Skeletal muscle satellite cell (primary cell): ENCODE measurements at regions not wholly inside any gene's neighbourhood (a gene's known extent, or its start where the extent isn't known, plus 50 kb on each side); places are given as distances from the start of the nearest gene placed in this dataset.

ENCODE experiments used
- H3K27me3 ChIP-seq: 2 replicates; pipeline ENCODE4 v1.7.0; 2013; ENCODE audit warnings: low read length; ENCODE audit not compliant: control insufficient read depth, insufficient read depth
- H3K36me3 ChIP-seq: 2 replicates; pipeline ENCODE4 v1.7.0; 2013; ENCODE audit warnings: mild to moderate bottlenecking, control low read depth, low read length; ENCODE audit not compliant: insufficient read depth
- H3K4me1 ChIP-seq: 2 replicates; pipeline ENCODE4 v1.7.0; 2013; ENCODE audit warnings: low read length; ENCODE audit not compliant: control insufficient read depth, insufficient read depth
- H3K4me2 ChIP-seq: 2 replicates; pipeline ENCODE4 v1.7.0; 2013; ENCODE audit warnings: mild to moderate bottlenecking, low read length
- H3K4me3 ChIP-seq: 2 replicates; pipeline ENCODE4 v1.7.0; 2013; ENCODE audit warnings: low read length
- H3K9ac ChIP-seq: 2 replicates; pipeline ENCODE4 v1.7.0; 2013; ENCODE audit warnings: mild to moderate bottlenecking, low read depth, low read length, moderate library complexity
- H3K9me3 ChIP-seq: replicated peaks from 2 replicates; pipeline ENCODE4 v1.7.0; 2013; ENCODE audit warnings: mild to moderate bottlenecking, control low read depth, low read length

- no peak overlapping the region for H3K9ac ChIP-seq
- H3K4me2 ChIP-seq, result no peak overlapping the region
- H3K27me3 ChIP-seq, result peaks cover 3% of the 10 kb centered on the region
- no peaks in the 10 kb centered on the region for H3K36me3 ChIP-seq
- no peak overlapping the region for H3K4me3 ChIP-seq
- H3K4me1 ChIP-seq, result no peaks in the 10 kb centered on the region
- no peaks in the 10 kb centered on the region for H3K9me3 ChIP-seq
Measured at GRCh38 chr4:111789901-111790640, 355.2 kb upstream of the FAM241A start.

- Histone ChIP-seq H3K27me3 (no peaks in the 10 kb centered on the region), H3K9ac (no peak overlapping the region), H3K4me2 (no peak overlapping the region), H3K4me3 (no peak overlapping the region), H3K36me3 (no peaks in the 10 kb centered on the region), H3K9me3 (no peaks in the 10 kb centered on the region), H3K4me1 (no peaks in the 10 kb centered on the region)
Measured at GRCh38 chr4:111792632-111793031, 352.6 kb upstream of the FAM241A start.

GRCh38 chr4:111793433-111794091 lies 351.7 kb upstream of the FAM241A start:
- Histone ChIP-seq H3K9ac (no peak overlapping the region), H3K4me2 (no peak overlapping the region), H3K4me1 (no peaks in the 10 kb centered on the region), H3K4me3 (no peak overlapping the region), H3K27me3 (no peaks in the 10 kb centered on the region), H3K9me3 (no peaks in the 10 kb centered on the region), H3K36me3 (no peaks in the 10 kb centered on the region)

DNA sequence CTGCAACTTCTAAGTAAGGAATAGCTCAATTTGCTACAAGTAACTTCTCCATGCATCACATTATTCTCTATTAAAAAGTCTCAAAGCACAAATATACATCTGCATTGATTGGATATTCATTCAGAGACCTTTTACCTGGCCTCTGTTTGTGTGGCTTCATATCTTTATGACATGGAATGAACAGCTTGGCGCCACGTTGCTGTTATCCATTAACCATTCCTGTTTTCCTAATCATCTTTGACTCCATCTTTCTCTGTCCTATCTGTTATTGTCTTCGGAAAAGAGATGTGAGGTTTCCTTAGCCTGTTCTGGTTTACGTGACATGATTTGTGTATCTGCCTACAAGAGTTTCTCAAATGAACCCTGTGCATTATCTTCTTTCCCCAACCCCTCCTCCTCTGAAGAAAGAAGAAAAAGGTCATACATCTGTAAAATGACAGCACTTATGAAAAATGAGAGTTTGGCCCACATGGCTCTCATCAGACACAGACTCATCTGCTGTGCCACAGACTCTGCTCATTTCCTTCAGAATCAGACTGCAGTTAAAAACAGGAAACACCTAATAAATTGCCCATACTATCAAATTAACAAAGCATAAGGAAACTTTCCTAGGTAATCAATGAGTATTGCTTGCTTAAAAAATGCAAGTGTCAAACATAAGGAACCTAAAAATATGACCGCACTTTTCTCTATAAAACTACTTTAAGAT lies 347.6 kb upstream of the FAM241A start:
- H3K9me3 ChIP-seq, result no peaks in the 10 kb centered on the region
- no peak overlapping the region for H3K4me3 ChIP-seq
- H3K36me3 ChIP-seq, result no peaks in the 10 kb centered on the region
- no peak overlapping the region for H3K4me2 ChIP-seq
- H3K4me1 ChIP-seq, result no peaks in the 10 kb centered on the region
- H3K27me3 ChIP-seq, result peaks cover 3% of the 10 kb centered on the region
- H3K9ac ChIP-seq, result no peak overlapping the region

DNA sequence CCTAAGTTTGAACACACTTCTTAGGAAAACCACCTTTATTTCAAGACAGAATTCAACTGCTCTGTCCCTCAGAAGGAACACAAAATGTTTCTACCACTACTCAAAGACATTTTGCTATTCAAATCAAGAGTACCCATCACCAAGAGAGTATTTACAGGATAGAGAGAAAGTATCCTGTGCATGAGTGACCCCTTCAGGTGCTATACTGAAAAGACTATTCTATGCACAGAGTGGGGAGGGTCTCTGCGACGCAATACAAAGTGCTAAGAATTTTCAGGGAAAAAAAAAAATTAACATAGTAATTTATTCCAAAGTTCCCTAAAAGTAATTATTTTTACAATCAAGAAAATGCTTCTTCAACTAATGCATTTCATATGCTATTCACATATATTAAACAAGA lies 346.4 kb upstream of the FAM241A start:
- Histone ChIP-seq H3K9me3 (no peaks in the 10 kb centered on the region), H3K36me3 (no peaks in the 10 kb centered on the region), H3K4me1 (no peaks in the 10 kb centered on the region), H3K9ac (no peak overlapping the region), H3K27me3 (peaks cover 3% of the 10 kb centered on the region), H3K4me3 (no peak overlapping the region), H3K4me2 (no peak overlapping the region)

- H3K4me3 ChIP-seq, result no peak overlapping the region
- no peak overlapping the region for H3K4me2 ChIP-seq
- no peaks in the 10 kb centered on the region for H3K9me3 ChIP-seq
- no peak overlapping the region for H3K9ac ChIP-seq
- peaks cover 3% of the 10 kb centered on the region for H3K27me3 ChIP-seq
- H3K36me3 ChIP-seq, result no peaks in the 10 kb centered on the region
- H3K4me1 ChIP-seq, result no peaks in the 10 kb centered on the region
Measured at GRCh38 chr4:111800551-111800950, 344.7 kb upstream of the FAM241A start.

GRCh38 chr4:111802191-111802590 lies 343.1 kb upstream of the FAM241A start:
- Histone ChIP-seq H3K4me2 (no peak overlapping the region), H3K9me3 (no peaks in the 10 kb centered on the region), H3K9ac (no peak overlapping the region), H3K36me3 (no peaks in the 10 kb centered on the region), H3K4me3 (no peak overlapping the region), H3K27me3 (peaks cover 8% of the 10 kb centered on the region), H3K4me1 (no peaks in the 10 kb centered on the region)

DNA sequence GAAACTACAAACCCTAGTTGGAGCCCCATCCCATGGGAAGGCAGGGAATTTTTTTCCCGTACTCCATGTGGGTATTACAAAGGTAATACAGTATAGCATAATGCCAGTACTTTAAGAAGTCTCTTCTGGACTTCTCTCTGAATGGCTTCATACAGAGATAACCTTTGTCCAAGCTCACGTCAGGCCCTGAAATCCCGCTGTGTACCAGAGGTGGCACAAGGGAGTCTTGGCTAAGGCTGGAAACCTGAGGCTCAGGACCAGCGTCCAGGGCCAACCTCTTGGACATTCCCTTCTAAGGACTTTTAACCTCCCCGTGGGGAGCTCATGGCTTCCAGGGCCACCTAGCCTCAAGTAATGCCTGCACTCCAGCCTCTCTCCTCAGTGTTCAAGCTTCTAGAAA lies 338.9 kb upstream of the FAM241A start:
- no peak overlapping the region for H3K4me3 ChIP-seq
- H3K4me2 ChIP-seq, result no peak overlapping the region
- H3K4me1 ChIP-seq, result no peaks in the 10 kb centered on the region
- no peak overlapping the region for H3K9ac ChIP-seq
- H3K36me3 ChIP-seq, result no peaks in the 10 kb centered on the region
- peaks cover 30% of the 10 kb centered on the region for H3K27me3 ChIP-seq
- no peaks in the 10 kb centered on the region for H3K9me3 ChIP-seq

DNA sequence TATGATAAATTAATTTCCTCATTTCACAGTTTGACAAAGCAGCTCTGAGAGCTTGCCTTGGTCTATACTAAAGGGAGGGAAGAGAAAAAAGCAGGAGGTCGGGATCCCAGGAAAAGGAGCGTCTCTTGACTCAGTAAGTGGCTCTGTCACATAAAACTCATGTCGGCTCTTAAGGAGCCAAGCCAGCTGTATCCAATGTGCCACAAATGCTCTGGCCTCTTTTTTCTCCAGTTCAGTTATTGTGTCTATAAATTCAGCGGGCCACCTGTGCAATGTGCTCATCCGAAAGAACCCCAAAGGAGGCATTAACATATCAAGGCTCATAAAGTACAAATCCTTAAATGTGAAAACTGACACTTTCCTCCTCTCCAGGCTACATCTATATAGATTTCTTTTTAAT lies 337.7 kb upstream of the FAM241A start:
- H3K4me3 ChIP-seq, result no peak overlapping the region
- H3K9me3 ChIP-seq, result no peaks in the 10 kb centered on the region
- peaks cover 30% of the 10 kb centered on the region for H3K27me3 ChIP-seq
- H3K36me3 ChIP-seq, result no peaks in the 10 kb centered on the region
- no peaks in the 10 kb centered on the region for H3K4me1 ChIP-seq
- H3K4me2 ChIP-seq, result no peak overlapping the region
- H3K9ac ChIP-seq, result no peak overlapping the region

DNA sequence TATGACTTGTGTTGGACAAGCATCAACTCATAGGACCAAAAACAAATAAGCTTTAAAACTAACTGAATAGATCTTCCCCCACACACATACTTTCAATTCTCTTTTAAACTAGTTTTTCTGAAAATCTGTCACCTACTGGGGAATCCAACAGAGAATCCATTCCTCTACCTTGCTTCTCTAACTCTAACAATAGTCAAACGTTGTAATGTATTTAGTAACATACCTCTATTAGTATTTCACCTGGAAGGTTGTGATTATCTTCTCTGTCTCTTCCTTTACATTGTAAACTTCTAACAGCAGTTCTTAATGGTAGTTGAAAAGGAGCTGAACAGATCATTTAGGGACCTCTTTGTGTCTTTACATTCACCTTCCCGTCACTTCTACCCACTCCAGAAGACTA lies 337.1 kb upstream of the FAM241A start:
- Histone ChIP-seq H3K27me3 (peaks cover 30% of the 10 kb centered on the region), H3K9me3 (no peaks in the 10 kb centered on the region), H3K4me3 (no peak overlapping the region), H3K36me3 (no peaks in the 10 kb centered on the region), H3K4me1 (no peaks in the 10 kb centered on the region), H3K4me2 (no peak overlapping the region), H3K9ac (no peak overlapping the region)

DNA sequence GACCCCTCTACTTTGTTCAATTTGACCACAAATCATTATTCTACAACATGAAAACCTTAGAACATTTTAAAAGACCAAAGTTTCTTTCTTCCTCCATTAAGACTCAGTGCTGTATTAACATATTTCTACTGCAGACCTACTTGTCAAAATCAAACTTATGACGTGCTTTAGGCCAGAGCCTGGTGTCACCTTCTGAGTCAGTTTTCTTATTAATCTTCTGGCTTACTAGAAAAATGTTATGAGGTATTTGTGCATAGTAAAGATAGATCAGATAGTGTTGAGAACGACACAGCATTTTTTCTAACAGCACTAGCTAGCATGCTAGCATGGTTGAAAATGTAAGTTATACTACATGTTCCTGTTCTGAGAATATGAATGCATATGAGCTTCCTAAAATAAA lies 333.6 kb upstream of the FAM241A start:
- no peak overlapping the region for H3K4me2 ChIP-seq
- H3K27me3 ChIP-seq, result peaks cover 28% of the 10 kb centered on the region
- H3K9ac ChIP-seq, result no peak overlapping the region
- H3K9me3 ChIP-seq, result no peaks in the 10 kb centered on the region
- no peaks in the 10 kb centered on the region for H3K4me1 ChIP-seq
- no peak overlapping the region for H3K4me3 ChIP-seq
- no peaks in the 10 kb centered on the region for H3K36me3 ChIP-seq
